GOT3 (cell line): ENCODE measurements at regions not wholly inside any gene's neighbourhood (a gene's known extent, or its start where the extent isn't known, plus 50 kb on each side); places are given as distances from the start of the nearest gene placed in this dataset.
A peak's percentile ranks its signal among the peaks of the same experiment; 100 is the strongest.
"Not testable (repeated sequence)": the region's sequence is repeated elsewhere in the genome, so short reads cannot be mapped to it uniquely, and the experiment has no call there.

Experiments used
- DNase-seq: peaks from one replicate; lab custom pipeline; 2025; ENCODE audit warnings: mixed read lengths; lab: John Stamatoyannopoulos, UW

DNA sequence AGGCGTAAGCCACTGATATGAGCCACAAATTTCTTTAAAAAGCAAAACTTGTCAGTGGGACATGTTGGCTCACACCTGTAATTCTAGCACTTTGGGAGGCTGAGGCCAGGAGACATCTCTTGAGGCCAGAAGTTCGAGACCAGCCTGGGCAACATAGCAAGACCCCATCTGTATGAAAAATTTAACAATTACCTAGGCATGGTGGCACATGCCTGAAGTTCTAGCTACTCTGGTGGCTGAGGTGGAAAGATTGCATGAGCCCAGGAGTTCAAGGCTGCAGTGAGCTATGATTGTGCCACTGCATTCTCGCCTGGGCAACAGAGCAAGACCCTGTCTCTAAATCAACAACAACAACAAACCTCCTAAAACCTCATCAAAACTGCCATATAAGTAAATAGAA, 147.6 kb upstream of the BARHL2 start:
- no peak for DNase-seq

DNA sequence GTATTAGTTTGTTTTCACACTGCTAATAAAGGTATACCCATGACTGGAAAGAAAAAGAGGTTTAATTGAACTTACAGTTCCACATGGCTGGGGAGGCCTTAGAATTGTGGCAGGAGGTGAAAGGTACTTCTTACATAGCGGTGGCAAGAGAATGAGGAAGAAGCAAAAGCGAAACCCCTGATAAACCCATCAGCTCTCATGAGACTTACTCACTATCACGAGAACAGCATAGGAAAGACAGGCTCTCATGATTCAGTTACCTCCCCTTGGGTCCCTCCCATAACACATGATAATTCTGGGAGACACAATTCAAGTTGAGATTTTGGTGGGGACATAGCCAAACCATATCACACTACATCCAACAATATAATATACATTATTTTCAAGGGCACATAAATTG, 145.7 kb upstream of the BARHL2 start:
- DNase-seq = no peak

DNA sequence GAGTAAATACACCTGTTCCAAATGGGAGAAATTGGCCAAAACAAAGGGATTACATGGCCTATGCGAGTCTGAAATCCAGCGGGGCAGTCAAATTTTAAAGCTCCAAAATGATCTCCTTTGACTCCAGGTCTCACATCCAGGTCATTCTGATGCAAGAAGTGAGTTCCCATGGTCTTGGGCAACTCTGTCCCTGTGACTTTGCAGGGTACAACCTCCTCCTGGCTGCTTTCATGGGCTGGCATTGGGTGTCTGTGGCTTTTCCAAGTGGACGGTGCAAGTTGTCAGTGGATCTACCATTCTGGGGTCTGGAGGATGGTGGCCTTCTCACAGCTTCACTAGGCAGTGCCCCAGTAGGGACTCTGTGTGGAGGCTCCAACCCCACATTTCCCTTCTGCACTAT, 144.3 kb upstream of the BARHL2 start:
- not testable (repeated sequence) for DNase-seq

DNA sequence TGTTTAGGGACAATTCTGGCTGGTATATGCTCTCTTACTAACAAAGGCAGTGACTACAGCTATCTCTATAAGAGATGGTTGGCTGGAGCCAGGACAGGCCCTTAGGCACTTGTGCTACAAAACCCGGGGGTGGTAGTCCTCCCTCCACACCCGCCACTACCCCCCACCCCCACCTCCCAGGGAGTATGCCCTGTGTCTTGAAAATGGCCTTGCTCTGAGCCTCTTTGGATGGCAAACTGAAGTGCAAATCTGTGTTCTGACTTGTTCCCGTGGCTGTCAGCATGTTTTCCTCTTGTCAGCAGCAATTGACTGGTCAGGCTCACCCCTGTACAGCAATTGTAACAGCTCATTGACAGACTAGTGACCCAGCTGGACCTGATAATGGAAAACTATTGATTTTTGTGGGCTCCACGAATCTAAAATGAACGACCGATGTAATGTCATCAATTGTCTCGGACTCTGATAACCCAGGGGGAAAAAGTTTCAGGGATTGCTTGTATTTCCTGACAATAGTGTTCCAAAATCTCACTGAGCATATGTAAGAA, 139.4 kb upstream of the BARHL2 start:
- DNase-seq = no peak

DNA sequence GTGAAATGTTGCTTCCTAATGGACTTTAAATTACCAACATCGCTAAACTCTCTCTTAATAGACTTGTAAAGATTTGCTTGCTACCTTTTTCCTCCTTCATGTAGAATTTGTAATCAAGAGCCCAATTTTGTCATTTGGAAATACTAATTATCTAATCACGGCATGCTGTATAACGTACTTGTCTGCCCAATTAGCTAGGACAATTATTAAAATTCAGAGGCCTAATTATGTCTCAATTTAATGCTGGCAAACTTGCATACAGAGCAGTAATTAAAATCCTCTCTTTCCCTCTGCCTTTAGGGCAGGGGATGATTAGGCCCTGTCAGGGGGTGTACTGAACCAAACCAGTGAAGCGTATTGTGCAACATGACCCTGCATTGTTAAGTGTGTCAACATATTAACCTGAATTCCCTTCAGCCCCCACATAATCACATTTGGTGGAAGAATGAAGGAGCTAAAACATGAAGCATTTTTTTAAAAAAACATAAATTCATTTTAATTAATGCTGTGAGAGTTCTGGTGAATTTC, 137.4 kb upstream of the BARHL2 start:
- no peak for DNase-seq

DNA sequence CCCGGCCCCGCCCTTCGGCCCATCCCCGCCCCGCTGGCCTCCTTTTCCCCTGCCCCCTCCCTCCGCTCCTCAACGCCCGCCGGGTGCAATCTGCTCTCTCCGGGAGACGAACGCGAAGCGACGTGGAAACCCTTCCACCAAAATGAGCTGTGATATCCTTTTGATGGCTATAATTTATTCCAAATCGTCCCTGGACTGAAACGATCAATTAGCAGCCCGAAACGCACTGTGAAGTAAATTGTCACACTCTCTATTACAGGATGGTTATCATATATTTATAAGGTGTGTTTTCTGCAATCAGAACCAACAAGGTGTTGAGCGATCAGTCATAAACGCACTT, 134.6 kb upstream of the BARHL2 start:
- DNase-seq = no peak

DNA sequence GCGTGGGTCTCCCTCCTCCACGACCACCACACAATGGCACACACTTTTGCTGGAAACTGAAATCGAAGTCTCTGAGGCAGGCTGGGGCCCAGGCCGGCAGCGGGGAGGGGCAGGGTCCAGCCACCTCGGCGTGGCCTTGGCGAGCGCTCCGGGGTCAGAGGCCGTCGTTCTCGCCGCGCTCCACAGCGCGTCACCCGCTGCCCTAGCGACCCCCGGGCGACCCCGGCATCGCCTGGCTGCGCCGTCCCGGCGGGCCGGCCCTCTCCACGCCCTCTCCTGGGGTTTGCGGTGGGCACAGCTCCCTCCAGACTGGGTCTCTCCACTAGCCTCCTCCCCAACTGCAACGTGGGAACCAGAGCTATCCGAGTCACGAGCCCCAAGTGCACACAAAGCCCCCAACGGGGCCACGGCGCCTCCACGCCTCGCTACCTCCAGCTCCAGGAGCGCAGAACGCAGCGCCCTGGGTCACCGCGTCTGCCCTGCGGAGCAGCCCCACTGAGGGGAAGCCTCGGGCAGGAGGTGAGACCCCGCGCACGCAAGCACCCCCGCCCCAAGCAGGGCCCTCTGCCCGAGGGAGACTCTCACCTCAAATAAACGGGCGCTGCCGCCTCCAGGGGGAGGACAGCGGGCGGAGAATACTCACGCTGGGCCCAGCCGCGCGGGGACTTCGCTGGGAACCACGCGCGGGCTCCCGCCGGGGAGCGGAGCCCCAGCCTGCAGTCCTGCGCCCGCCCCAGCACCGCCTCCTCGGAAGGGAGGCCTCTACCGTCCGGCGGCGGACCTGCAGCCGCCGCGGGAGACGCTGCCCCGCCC, 134.0 kb upstream of the BARHL2 start:
- peak; percentile 12 for DNase-seq

DNA sequence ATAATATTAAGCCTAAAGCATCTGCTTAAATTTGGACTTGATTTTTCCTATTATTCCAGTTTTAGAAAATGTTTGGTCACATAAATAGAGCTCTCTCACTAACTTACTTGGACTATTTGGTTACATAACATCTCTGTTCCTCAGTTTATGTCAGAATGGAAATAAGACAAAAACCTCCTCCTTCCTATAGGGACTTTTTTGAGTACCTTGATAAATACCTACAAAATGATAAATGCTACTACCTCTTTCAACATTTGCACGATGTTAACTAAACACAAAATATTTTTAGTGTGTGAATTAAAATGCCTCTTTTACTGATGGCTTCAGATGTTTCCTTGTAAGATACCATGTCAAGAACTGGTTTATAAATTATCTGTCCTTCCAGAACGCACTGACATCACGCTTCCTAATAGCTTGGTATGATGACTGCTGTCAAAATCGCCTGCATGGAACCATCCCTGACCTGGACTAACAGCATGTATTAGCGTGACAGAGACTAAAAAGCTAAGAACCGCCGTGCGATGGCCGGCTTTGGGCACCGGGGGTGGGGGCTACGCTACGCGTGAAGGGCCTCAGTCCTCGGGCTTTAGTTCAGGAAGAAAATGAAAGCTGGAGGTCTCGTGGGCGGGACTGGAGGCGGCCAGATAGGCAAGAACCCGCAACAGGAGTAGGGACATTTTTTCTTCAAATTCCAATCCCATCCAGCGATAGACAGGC, 133.2 kb upstream of the BARHL2 start:
- DNase-seq = no peak

DNA sequence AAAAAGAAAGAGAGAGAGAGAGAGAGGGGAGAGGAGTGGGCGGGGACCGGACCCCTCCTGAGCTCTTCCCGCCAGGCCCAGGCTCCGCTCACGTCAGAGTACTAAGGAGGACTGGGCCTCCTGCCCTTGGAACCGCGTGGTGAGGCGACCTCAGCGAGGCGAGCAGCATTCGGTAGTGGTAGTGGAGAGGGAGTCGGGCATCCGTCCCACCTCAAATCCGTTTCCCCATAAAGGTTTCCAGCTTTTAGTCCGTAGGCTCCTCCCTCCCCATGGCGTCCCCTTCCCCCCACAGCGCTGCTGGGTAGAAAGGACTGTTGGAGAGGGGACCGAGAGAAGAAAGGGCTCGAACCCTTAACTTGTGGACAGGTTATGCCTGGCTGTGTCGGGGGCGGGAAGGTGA, 124.4 kb upstream of the BARHL2 start:
- no peak for DNase-seq

DNA sequence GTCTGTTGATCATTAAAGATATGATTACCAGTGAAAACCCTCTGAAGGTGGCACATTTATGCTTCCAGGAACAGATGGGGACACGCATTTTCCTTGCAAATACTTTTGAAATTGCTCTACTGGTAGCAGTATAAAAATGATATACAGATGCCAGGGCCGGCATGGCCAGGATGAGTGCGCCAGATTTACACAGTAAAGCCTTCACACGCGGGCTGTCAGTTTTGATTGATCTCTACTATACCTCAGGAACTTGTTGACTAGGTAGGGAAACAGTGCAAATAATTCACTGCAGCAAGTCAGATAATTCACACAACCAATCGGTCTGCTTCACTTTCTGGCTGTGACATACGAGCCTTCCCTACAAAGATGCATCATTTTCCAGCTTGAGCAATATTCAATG, 123.2 kb upstream of the BARHL2 start:
- DNase-seq = no peak

DNA sequence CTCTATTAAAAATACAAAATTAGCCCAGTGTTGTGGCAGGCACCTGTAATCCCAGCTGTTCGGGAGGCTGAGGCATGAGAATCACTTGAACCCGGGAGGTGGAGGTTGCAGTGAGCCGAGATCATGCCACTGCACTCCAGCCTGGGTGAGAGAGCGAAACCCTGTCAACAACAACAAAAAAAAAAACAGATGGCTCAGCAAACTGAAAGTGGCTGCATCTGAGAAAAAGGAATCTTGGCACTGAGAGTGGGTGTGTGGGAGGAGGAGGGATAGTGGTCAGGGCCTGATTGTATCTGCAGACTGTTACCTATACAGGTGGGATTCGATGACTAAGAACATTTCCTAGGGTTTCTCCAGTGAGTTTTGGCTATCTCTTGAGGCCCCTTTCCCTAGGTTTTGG, 122.2 kb upstream of the BARHL2 start:
- no peak for DNase-seq

DNA sequence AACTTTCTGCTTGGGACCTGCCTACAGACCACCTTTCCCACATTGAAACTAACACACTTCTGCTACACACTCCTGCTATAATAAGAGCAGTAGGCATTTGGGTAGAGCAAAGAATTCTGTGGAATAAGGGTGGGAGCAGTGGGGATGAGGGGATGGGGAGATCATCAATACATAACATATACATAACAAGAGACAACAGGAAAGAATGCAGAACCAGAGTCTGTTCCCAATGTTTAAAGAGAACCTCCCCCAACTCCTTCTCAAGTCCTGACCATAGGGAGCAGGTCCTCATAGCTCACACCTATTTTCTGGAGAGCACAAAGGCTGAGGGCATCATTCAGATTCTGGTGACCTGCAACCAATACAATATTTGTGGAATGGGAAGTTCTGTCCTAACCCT, 121.6 kb upstream of the BARHL2 start:
- no peak for DNase-seq

DNA sequence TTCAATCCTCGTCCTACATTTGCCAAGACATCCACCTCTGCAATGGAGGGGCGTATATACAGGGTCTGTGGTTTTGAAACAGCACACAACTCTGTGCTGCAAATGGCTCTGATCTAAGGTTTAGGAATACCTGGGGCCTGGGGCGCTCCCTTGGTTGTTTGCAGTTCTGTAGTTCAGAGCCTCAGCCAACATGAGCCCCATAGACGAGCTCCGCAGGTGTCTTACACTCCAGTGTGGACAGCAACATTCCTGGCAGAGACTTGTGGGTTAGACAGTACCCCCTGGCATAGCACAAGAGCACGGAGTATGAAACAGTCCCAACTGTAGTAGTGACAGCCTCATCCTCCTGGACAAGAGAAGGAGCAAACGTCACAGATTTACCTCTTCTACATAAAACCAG, 120.3 kb upstream of the BARHL2 start:
- DNase-seq = no peak

DNA sequence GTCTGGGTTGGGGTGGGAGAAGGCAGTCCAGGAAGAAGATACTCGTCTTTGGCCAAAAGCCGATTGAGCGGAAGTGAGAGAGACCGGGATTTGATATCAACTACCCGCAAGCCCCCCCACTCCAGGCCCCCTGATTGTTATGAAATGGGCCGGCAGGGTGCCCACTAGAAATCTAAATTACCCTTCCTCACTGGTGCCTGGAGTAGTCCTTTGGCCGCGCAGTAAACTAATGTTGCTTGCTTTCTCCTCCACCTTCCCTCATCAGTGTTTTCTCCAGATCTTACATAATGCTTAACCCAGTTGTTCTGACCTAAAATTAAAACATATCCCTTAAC, 119.2 kb upstream of the BARHL2 start:
- DNase-seq = no peak

DNA sequence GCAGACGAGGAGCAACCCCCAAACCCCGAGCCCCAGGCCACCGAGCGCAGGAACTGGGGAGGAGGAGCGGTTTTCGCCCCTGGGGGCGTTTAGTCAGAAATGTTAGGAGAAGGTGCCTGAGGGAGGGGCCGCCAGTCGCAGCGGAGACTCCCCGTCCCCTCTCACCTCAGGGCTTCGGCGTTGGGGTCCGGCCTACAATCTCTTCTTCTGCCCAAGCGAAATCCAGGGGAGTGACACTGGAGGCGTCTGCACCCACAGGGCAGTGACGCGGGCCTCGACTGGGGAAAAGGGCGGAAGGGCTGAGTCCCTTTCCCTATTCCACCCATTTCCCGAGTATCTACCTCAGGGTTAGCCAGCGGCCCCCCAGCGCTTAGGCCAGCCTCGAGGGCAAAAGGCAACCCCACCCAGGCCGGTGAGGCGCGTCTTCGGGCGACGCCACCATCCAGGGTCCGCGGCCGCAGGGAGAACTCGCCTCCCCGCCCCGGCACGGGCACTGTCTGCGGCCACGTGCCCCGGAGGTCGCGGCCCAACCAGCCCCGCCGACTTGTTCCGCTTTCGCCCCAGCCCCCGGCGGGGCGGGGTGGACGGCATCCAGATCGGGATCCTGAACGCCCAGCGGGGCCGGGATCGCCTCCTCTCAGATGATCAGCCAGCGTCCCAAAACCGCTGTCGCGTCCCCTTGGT, 118.7 kb upstream of the BARHL2 start:
- DNase-seq = no peak

DNA sequence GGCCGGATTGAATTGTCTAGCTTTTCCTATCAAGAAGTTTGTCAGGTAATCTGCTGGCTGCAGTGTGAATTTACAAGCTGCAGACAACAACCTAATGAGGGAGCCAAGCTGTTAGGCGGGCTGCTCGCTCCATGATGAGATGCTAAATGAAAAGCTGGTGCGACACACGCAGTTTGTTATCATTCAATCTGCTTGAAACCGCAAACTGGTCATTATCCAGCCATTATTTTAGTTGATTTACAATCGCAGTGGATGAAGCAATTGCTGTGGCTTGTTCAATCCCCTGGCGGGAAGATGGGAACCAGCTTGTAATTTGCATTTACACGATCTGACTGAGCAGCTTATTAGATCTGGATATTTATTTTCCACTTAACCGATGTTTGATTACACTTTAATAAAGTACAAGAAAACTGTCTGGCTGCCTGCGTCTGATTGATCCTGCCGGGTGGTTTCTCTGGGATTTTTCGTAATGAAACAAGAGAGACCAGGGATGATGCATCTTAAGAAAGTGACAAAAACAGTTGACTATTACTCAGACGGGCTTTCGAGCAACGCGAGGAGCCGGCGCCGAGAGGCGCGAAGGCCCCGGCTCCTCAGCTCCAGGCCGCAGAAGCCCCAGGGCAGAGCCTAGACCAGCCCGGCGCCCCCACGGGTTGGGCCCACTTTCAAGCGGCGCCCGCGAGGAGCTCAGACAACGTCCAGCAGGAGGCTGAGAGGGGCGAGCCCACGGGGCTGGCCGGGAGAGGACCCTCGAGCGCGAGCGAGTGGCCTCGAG, 118.0 kb upstream of the BARHL2 start:
- no peak for DNase-seq

DNA sequence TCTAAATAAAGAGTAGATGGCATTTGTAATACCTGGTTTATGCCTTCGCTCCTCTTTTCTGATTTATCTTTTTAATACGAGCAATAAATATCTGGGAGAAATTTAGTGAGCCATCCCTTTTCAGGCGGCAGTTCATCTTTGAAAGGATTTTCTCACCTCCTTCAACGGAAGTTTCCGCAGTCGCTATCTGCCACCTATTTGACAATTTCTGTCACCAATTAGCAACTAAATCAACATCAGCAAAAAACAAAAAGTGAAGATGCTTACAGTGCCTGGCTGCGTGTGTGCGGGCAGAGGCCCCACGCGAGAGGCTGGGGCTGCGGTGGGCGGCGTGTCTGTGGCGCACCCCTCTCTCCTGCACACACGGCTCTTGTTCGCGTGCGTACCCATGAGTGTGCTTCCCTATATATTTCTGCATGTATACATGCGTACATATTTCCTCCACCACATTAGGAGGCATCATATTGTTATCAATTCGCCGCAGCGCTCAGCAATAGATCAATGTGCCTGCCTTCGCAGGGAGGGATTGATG, 117.3 kb upstream of the BARHL2 start:
- DNase-seq = no peak

DNA sequence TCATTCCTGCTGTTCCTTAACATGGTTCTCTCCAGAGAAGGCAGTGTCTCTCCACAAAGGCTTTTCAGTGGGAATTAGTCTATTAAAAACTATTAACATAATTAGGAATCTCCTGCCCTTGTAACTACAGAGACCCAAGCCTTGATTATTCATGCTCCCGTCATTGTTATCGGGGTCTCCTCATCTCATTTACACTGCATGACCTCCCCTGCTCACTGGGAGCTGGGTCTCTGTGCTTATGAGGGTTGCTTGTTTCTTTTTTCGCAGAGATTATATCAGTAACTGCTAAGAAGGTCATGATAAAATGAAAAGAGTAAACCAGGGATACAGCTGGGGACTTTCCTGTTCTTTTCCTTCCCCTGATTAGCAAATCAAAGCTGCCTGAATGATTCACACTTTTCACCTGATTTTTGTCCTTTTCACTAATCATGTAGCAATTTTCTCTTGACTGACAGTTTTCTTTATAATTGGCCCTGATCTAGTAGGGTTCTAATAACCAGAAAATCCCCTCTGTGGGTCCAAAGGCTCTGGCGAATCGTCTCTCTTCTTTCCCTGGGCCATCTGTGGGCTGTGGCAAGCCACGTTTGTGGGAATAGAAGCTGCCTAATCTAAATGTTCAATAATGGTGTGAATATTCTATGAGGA, 116.5 kb upstream of the BARHL2 start:
- DNase-seq = no peak

DNA sequence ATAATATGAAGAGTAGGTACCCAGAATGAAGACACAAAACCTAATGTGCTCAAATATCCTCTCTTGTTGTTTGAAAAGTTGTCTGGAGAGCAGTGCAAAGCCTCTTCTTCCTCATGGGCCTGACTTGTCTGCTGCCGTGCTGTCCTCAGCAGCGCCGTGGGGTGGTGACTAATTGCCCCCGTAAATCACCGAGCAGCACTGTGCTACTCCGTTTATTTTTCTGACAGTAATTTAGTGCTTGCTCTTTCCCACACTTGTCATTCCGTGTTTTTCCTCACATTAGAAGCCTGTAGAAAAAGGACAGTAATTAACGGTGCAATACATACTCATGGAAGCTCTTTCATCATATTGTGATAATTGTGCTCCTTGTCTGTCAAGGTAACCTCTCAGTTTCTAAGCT, 114.8 kb upstream of the BARHL2 start:
- DNase-seq = no peak

DNA sequence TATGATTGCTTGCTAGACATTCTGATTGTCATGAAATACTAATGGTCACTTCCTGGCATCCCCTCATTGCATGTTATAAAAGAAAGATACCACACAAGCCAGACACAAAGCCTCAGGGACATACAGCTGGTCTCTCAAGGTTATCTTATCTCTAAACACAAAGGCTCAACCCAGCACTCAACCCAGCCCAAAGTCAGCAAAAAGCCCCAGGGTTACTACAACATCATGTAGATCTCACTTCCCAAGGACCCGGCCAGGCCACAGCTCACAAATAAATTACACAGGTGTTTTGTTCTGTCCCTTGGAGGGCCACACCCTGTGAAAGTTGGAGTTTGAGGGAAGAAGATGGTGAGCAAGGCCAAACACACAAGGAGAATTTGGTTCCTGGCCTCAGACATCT, 109.7 kb upstream of the BARHL2 start:
- no peak for DNase-seq

DNA sequence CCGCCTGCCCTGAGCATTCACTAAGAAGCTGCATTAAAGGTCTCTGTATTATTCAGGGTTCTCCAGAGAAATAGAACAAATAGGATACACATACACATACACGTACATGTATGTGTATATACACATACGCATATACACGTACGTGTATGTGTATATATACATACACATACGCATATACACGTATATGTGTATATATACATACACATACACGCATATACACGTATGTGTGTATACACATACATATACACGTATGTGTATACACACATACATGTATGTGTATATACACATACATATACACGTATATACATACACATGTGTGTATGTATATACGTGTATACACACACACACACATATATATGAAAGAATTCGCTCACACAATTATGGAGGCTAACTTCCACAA, 108.9 kb upstream of the BARHL2 start:
- DNase-seq = no peak
